ENCODE measurements at regions not wholly inside any gene's neighbourhood (a gene's known extent, or its start where the extent isn't known, plus 50 kb on each side); places are given as distances from the start of the nearest gene placed in this dataset.
A peak's percentile ranks its signal among the peaks of the same experiment; 100 is the strongest.
"Not testable (repeated sequence)": the region's sequence is repeated elsewhere in the genome, so short reads cannot be mapped to it uniquely, and the experiment has no call there.

- no peak for DNase-seq
These were observed 52.2 kb upstream of the ABCA1 start for GRCh38 chr9:104980039-104980654.

GRCh38 chr9:104981543-104982129 lies 53.7 kb upstream of the ABCA1 start:
- DNase-seq: no peak

DNA sequence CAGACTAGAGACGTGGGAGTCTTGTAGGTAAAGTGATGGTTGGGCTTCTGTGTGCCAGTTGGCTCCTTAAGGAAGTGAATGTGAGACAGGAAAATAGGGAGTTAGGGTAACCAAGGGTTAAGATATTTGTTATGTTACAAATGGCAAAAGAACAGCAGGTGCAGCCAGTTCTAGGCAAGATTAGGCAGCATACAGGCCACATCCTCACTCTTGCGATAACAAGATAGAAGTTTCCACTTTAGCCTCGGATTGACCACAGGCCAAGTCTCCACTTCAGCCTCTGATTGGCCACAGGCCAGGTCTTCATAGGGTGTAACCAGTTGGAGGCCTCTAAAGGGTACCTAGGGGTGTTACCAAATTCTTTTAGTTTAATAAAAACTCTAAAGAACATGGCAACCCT lies 54.6 kb upstream of the ABCA1 start:
- DNase-seq: no peak

DNA sequence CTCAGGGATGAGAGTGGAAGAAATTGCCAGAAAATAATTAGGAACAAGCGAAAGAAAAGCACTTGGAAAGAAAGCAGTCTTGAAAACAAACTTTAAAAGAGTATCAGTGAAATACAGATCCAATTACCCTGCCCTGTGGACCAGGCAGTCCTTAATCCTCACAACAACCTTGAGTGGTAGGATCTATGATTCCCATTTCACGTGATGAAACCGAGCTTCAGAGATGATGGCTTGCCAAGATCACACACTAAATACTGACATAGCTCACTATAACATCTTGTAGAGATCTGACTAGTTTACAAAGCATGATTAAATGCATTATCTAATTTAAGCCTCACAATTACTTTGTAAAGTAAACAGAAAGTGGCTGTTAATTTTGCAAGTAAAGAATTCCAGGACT lies 55.5 kb upstream of the ABCA1 start:
- DNase-seq: no peak

DNA sequence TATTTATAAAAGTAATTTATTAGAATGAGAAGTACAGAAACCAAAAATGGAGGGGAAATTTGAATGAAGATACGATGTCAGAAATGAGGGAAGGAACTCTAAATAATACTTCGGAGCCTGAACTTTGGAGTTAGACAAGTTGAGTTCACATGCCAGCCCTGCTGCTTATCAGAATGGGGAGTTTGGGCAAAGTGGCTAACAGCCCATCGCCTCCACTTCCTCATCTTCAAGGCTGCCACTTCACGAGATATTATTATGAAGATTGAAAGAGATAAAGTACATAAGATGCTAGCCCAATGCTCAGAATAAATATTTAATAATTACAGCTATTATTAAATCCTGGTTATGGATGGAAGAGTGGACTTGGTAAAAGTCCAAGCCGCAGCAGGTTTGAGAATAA lies 56.2 kb upstream of the ABCA1 start:
- DNase-seq: no peak

GRCh38 chr9:104984542-104984941 lies 56.6 kb upstream of the ABCA1 start:
- DNase-seq: no peak

- DNase-seq: no peak
These were observed 57.0 kb upstream of the ABCA1 start for GRCh38 chr9:104984948-104985347.

- DNase-seq: no peak
These were observed 58.1 kb upstream of the ABCA1 start for GRCh38 chr9:104986096-104986495.

GRCh38 chr9:104987743-104988142 lies 59.8 kb upstream of the ABCA1 start:
- DNase-seq: no peak

GRCh38 chr9:104988539-104988938 lies 60.6 kb upstream of the ABCA1 start:
- no peak for DNase-seq

DNA sequence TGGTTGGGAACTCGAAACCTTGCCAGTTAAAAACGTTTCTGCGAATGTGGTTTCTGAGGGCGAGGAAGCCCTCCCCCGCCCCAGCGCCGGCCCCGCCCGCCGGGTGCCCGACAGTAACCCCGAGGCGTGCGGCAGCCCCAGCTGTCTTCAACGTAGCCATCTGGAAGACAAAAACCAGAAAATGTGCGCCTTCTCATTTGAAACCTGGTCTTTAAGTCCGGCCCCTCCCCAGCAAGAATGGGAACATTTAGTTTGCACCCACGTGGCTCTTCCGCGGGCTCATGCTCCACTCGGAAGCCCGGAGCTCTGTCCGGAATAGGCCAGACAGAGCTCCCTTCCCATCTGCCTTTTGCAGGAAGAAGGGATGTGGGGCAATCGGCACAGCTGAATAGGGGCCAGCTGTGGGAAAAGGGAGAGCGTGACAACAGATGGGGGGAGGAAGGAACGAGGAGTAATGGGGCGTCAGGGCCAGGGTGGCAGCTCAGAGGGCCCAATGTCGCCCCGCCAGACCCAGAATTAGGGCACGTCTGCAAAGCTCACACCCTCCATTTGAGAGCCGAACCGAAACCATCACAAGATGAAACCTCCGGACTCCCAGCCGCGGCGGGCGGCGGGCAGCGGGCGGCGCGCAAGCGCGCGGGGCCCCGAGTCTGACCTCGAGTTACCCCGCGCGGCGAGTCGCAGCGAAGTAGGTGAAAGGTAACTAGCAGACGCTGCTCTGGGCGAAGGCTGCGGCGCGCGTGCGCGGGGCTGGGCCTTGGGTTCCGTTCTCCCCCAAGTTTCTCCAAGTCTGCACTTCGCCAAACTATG lies 63.4 kb upstream of the ABCA1 start:
- DNase-seq: peak; percentile 85

- DNase-seq: no peak
These were observed 64.7 kb upstream of the ABCA1 start for GRCh38 chr9:104992659-104993058.

- DNase-seq: no peak
These were observed 65.5 kb upstream of the ABCA1 start for GRCh38 chr9:104993291-104993963.

- no peak for DNase-seq
These were observed 69.6 kb upstream of the ABCA1 start for GRCh38 chr9:104997536-104997935.

GRCh38 chr9:104999136-104999535 lies 71.2 kb upstream of the ABCA1 start:
- no peak for DNase-seq

- DNase-seq: not testable (repeated sequence)
These were observed 72.6 kb upstream of the ABCA1 start for GRCh38 chr9:105000529-105000928.

- no peak for DNase-seq
These were observed 76.6 kb upstream of the ABCA1 start for GRCh38 chr9:105004466-105005090.

DNA sequence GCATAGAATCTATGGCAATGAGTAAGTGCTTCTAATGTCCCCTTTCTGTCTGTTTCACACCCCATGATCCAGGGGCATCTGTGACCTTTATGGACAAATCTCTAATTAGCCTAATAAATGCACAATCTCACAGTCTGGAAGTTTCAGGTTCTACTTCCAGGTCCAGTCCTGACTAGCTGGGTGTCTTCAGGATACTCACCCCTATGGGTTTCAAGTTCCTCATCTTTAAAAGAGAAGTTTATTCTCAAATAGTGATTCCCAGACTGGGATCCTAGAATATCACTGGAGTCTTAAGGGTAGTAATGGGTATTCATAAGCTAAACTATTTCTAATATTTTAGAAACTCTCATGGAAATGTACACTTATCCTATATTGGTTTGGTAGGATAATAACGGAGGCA lies 77.2 kb upstream of the ABCA1 start:
- DNase-seq: no peak

GRCh38 chr9:105006514-105006913 lies 78.6 kb upstream of the ABCA1 start:
- no peak for DNase-seq

- DNase-seq: no peak
These were observed 79.2 kb upstream of the ABCA1 start for GRCh38 chr9:105007143-105007542.

- DNase-seq: not testable (repeated sequence)
These were observed 82.1 kb upstream of the ABCA1 start for GRCh38 chr9:105010089-105010488.

GRCh38 chr9:105021917-105022316 lies 94.0 kb upstream of the ABCA1 start:
- no peak for DNase-seq

DNA sequence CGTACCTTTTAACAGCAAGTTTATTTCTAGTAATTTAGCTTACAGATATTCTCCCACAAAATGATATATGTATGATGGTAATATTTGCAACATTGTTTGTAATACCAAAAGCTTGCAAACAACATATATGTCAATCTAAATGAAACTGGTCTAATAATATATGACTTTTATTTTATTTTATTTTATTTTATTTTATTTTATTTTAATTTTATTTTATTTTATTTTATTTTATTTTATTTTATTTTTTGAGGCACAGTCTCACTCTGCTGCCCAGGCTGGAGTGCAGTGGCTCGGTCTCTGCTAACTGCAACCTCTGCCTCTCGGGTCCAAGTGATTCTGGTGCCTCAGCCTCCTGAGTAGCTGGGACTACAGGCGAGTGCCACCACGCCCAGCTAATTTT lies 94.6 kb upstream of the ABCA1 start:
- not testable (repeated sequence) for DNase-seq
